Ammon's horn (tissue), 1 donor: ENCODE measurements at regions not wholly inside any gene's neighbourhood (a gene's known extent, or its start where the extent isn't known, plus 50 kb on each side); places are given as distances from the start of the nearest gene placed in this dataset.

Source experiments
- DNase-seq: peaks from one replicate; pipeline ENCODE4 v3.0.0-alpha.2; 2016; ENCODE audit warnings: low spot score

- DNase-seq, result no peak
Observed at GRCh38 chr16:52649870-52650269, 102.9 kb upstream of the TOX3 start.

GRCh38 chr16:52647588-52647987 lies 100.6 kb upstream of the TOX3 start:
- no peak for DNase-seq

GRCh38 chr16:52643006-52643405 lies 96.1 kb upstream of the TOX3 start:
- no peak for DNase-seq

GRCh38 chr16:52634528-52634927 lies 87.6 kb upstream of the TOX3 start:
- no peak for DNase-seq

GRCh38 chr16:52634104-52634503 lies 87.2 kb upstream of the TOX3 start:
- DNase-seq, result no peak

GRCh38 chr16:52633230-52633629 lies 86.3 kb upstream of the TOX3 start:
- DNase-seq, result no peak

GRCh38 chr16:52631711-52632110 lies 84.8 kb upstream of the TOX3 start:
- no peak for DNase-seq

GRCh38 chr16:52630711-52631110 lies 83.8 kb upstream of the TOX3 start:
- DNase-seq, result no peak

- DNase-seq, result no peak
Observed at GRCh38 chr16:52629296-52629695, 82.4 kb upstream of the TOX3 start.

GRCh38 chr16:52624891-52625290 lies 77.9 kb upstream of the TOX3 start:
- peak; percentile 27 for DNase-seq

- no peak for DNase-seq
Observed at GRCh38 chr16:52621651-52622050, 74.7 kb upstream of the TOX3 start.

- DNase-seq, result no peak
Observed at GRCh38 chr16:52618753-52619497, 72.0 kb upstream of the TOX3 start.

- DNase-seq, result no peak
Observed at GRCh38 chr16:52617591-52617990, 70.6 kb upstream of the TOX3 start.

GRCh38 chr16:52613508-52613907 lies 66.6 kb upstream of the TOX3 start:
- DNase-seq, result no peak

GRCh38 chr16:52611817-52612673 lies 65.1 kb upstream of the TOX3 start:
- no peak for DNase-seq

- DNase-seq, result no peak
Observed at GRCh38 chr16:52603015-52603414, 56.1 kb upstream of the TOX3 start.

- DNase-seq, result no peak
Observed at GRCh38 chr16:52597772-52598483, 51.0 kb upstream of the TOX3 start.

GRCh38 chr16:52597073-52597771 lies 50.3 kb upstream of the TOX3 start:
- DNase-seq, result peak; percentile 6
